ENCODE measurements at regions not wholly inside any gene's neighbourhood (a gene's known extent, or its start where the extent isn't known, plus 50 kb on each side); places are given as distances from the start of the nearest gene placed in this dataset.
"Not testable (repeated sequence)": the region's sequence is repeated elsewhere in the genome, so short reads cannot be mapped to it uniquely, and the experiment has no call there.

- not testable (repeated sequence) for DNase-seq (ENCODE audit: low read depth)
Measured at GRCh38 chr1:116851189-116851588, 58.5 kb upstream of the PTGFRN start.

- DNase-seq (ENCODE audit: low read depth) = no peak
Measured at GRCh38 chr1:116851846-116852245, 57.9 kb upstream of the PTGFRN start.

- no peak for DNase-seq (ENCODE audit: low read depth)
Measured at GRCh38 chr1:116852367-116852766, 57.3 kb upstream of the PTGFRN start.

- peak; percentile 56 for DNase-seq (ENCODE audit: low read depth)
Measured at GRCh38 chr1:116852910-116853309, 56.8 kb upstream of the PTGFRN start.

GRCh38 chr1:116853680-116854402, 55.9 kb upstream of the PTGFRN start:
- DNase-seq (ENCODE audit: low read depth) = peak; percentile 99

GRCh38 chr1:116854403-116854690, 55.4 kb upstream of the PTGFRN start:
- no peak for DNase-seq (ENCODE audit: low read depth)

GRCh38 chr1:116854716-116855115, 55.0 kb upstream of the PTGFRN start:
- DNase-seq (ENCODE audit: low read depth) = no peak

- no peak for DNase-seq (ENCODE audit: low read depth)
Measured at GRCh38 chr1:116855191-116855619, 54.5 kb upstream of the PTGFRN start.

- DNase-seq (ENCODE audit: low read depth) = no peak
Measured at GRCh38 chr1:116855773-116856201, 53.9 kb upstream of the PTGFRN start.

GRCh38 chr1:116856312-116856711, 53.4 kb upstream of the PTGFRN start:
- no peak for DNase-seq (ENCODE audit: low read depth)

- DNase-seq (ENCODE audit: low read depth) = no peak
Measured at GRCh38 chr1:116857092-116857491, 52.6 kb upstream of the PTGFRN start.
